HG02885 (cell line): ENCODE measurements at regions not wholly inside any gene's neighbourhood (a gene's known extent, or its start where the extent isn't known, plus 50 kb on each side); places are given as distances from the start of the nearest gene placed in this dataset.

Experiments
- ATAC-seq: cut with Tn5 transposase; IDR thresholded peaks from one replicate; pipeline ENCODE4 v1.9.1; 2021; ENCODE audit warnings: mild to moderate bottlenecking; ENCODE audit not compliant: unreplicated experiment, poor library complexity

- ATAC-seq, result no peak
These were observed 221.0 kb downstream of the ASCL1 start for GRCh38 chr12:103178366-103179080.

- peak; percentile 94 for ATAC-seq
These were observed 224.1 kb downstream of the ASCL1 start for GRCh38 chr12:103181366-103182152.

GRCh38 chr12:103182299-103182698, 224.8 kb downstream of the ASCL1 start:
- ATAC-seq, result no peak

GRCh38 chr12:103196467-103196866, 239.0 kb downstream of the ASCL1 start:
- no peak for ATAC-seq

- ATAC-seq, result no peak
These were observed 240.4 kb downstream of the ASCL1 start for GRCh38 chr12:103197725-103198388.

GRCh38 chr12:103198499-103198898, 241.0 kb downstream of the ASCL1 start:
- ATAC-seq, result no peak

- ATAC-seq, result no peak
These were observed 248.4 kb downstream of the ASCL1 start for GRCh38 chr12:103205906-103206305.

GRCh38 chr12:103207936-103208335, 250.5 kb downstream of the ASCL1 start:
- ATAC-seq, result no peak

GRCh38 chr12:103241184-103241583, 254.6 kb downstream of the C12orf42 start:
- no peak for ATAC-seq

- ATAC-seq, result no peak
These were observed 251.2 kb downstream of the C12orf42 start for GRCh38 chr12:103244596-103244995.

- ATAC-seq, result no peak
These were observed 248.2 kb downstream of the C12orf42 start for GRCh38 chr12:103247531-103247930.

- no peak for ATAC-seq
These were observed 246.2 kb downstream of the C12orf42 start for GRCh38 chr12:103249607-103250006.

- no peak for ATAC-seq
These were observed 245.3 kb downstream of the C12orf42 start for GRCh38 chr12:103250487-103250886.
